GM19238 (cell line): ENCODE measurements at regions not wholly inside any gene's neighbourhood (a gene's known extent, or its start where the extent isn't known, plus 50 kb on each side); places are given as distances from the start of the nearest gene placed in this dataset.
"Not testable (repeated sequence)": the region's sequence is repeated elsewhere in the genome, so short reads cannot be mapped to it uniquely, and the experiment has no call there.

ENCODE experiments used
- DNase-seq: peaks from one replicate; pipeline ENCODE4 v3.0.0; 2011; ENCODE audit warnings: low spot score; ENCODE audit not compliant: insufficient read length

GRCh38 chr19:14328406-14328805 lies 52.8 kb upstream of the ADGRE5 start:
- DNase-seq: no peak

- not testable (repeated sequence) for DNase-seq
These were observed 54.2 kb upstream of the ADGRE5 start for GRCh38 chr19:14327061-14327460.

GRCh38 chr19:14325863-14326262 lies 55.4 kb upstream of the ADGRE5 start:
- no peak for DNase-seq

- no peak for DNase-seq
These were observed 56.1 kb upstream of the ADGRE5 start for GRCh38 chr19:14325134-14325533.

GRCh38 chr19:14322889-14323463 lies 58.3 kb upstream of the ADGRE5 start:
- no peak for DNase-seq

- DNase-seq: no peak
These were observed 61.0 kb upstream of the ADGRE5 start for GRCh38 chr19:14320253-14320652.

GRCh38 chr19:14319720-14320119 lies 61.5 kb upstream of the ADGRE5 start:
- DNase-seq: not testable (repeated sequence)

- DNase-seq: no peak
These were observed 62.4 kb upstream of the ADGRE5 start for GRCh38 chr19:14318873-14319272.

GRCh38 chr19:14317157-14317556 lies 64.1 kb upstream of the ADGRE5 start:
- DNase-seq: no peak

GRCh38 chr19:14315433-14315832 lies 65.8 kb upstream of the ADGRE5 start:
- no peak for DNase-seq

GRCh38 chr19:14310055-14310454 lies 71.2 kb upstream of the ADGRE5 start:
- no peak for DNase-seq

GRCh38 chr19:14305706-14306105 lies 75.5 kb upstream of the ADGRE5 start:
- no peak for DNase-seq

GRCh38 chr19:14301150-14301549 lies 80.1 kb upstream of the ADGRE5 start:
- no peak for DNase-seq

GRCh38 chr19:14300303-14300702 lies 80.9 kb upstream of the ADGRE5 start:
- DNase-seq: no peak

GRCh38 chr19:14299224-14299827 lies 81.9 kb upstream of the ADGRE5 start:
- DNase-seq: not testable (repeated sequence)

GRCh38 chr19:14297883-14298576 lies 83.2 kb upstream of the ADGRE5 start:
- not testable (repeated sequence) for DNase-seq

- not testable (repeated sequence) for DNase-seq
These were observed 86.3 kb upstream of the ADGRE5 start for GRCh38 chr19:14294974-14295373.

GRCh38 chr19:14293816-14294170 lies 87.5 kb upstream of the ADGRE5 start:
- DNase-seq: not testable (repeated sequence)

GRCh38 chr19:14293101-14293815 lies 87.3 kb upstream of the ADGRL1 start:
- DNase-seq: not testable (repeated sequence)

- DNase-seq: not testable (repeated sequence)
These were observed 83.8 kb upstream of the ADGRL1 start for GRCh38 chr19:14289810-14290209.

GRCh38 chr19:14287837-14288236 lies 81.9 kb upstream of the ADGRL1 start:
- not testable (repeated sequence) for DNase-seq

GRCh38 chr19:14286594-14286993 lies 80.6 kb upstream of the ADGRL1 start:
- not testable (repeated sequence) for DNase-seq
